ENCODE measurements at regions not wholly inside any gene's neighbourhood (a gene's known extent, or its start where the extent isn't known, plus 50 kb on each side); places are given as distances from the start of the nearest gene placed in this dataset.

GRCh38 chr1:4089421-4090175 is 189.5 kb upstream of the C1orf174 start:
- H3K9me3 Mint-ChIP-seq: peaks cover 4% of the 10 kb centered on the region
- H3K4me3 Mint-ChIP-seq: no peak overlapping the region
- CTCF ChIA-PET: no interaction called here
- no peaks in the 10 kb centered on the region for H3K4me1 Mint-ChIP-seq
- POLR2A ChIA-PET: no interaction called here
- DNase-seq: no peak
- no peak overlapping the region for H3K27ac Mint-ChIP-seq
- H3K27me3 Mint-ChIP-seq: no peaks in the 10 kb centered on the region
- no peaks in the 10 kb centered on the region for H3K36me3 Mint-ChIP-seq (ENCODE audit: low read depth)

GRCh38 chr1:4090556-4090955 is 190.5 kb upstream of the C1orf174 start:
- POLR2A ChIA-PET: no interaction called here
- H3K4me3 Mint-ChIP-seq: no peak overlapping the region

GRCh38 chr1:4090976-4091660 is 191.0 kb upstream of the C1orf174 start:
- Mint-ChIP-seq H3K36me3 (ENCODE audit: low read depth) (no peaks in the 10 kb centered on the region), H3K27me3 (no peaks in the 10 kb centered on the region), H3K9me3 (peaks cover 7% of the 10 kb centered on the region), H3K27ac (no peak overlapping the region), H3K4me1 (no peaks in the 10 kb centered on the region), H3K4me3 (no peak overlapping the region)
- ChIA-PET POLR2A (no interaction called here), CTCF (interaction anchor here (1.0 kb wide), 1 partner anchor 21 kb away, joined by 3 read pairs; no protein-coding TSS in a partner anchor)
- DNase-seq: no peak

More at GRCh38 chr1:4090556-4090955, 190.5 kb upstream of the C1orf174 start:
- no peaks in the 10 kb centered on the region for H3K36me3 Mint-ChIP-seq (ENCODE audit: low read depth)
- H3K27me3 Mint-ChIP-seq: no peaks in the 10 kb centered on the region
- peaks cover 4% of the 10 kb centered on the region for H3K9me3 Mint-ChIP-seq
- no peak for DNase-seq
- CTCF ChIA-PET: no interaction called here
- H3K4me1 Mint-ChIP-seq: no peaks in the 10 kb centered on the region
- H3K27ac Mint-ChIP-seq: no peak overlapping the region

GRCh38 chr1:4091996-4092395 is 191.9 kb upstream of the C1orf174 start:
- POLR2A ChIA-PET: no interaction called here
- Mint-ChIP-seq H3K27ac (no peak overlapping the region), H3K4me1 (no peaks in the 10 kb centered on the region), H3K36me3 (ENCODE audit: low read depth) (no peaks in the 10 kb centered on the region), H3K4me3 (no peak overlapping the region), H3K27me3 (no peaks in the 10 kb centered on the region), H3K9me3 (peaks cover 12% of the 10 kb centered on the region)
- no peak for DNase-seq
- CTCF ChIA-PET: interaction anchor here (1.0 kb wide), 1 partner anchor 22 kb away, joined by 3 read pairs; no protein-coding TSS in a partner anchor

GRCh38 chr1:4093856-4094565 is 193.9 kb upstream of the C1orf174 start:
- ChIA-PET CTCF (no interaction called here), POLR2A (no interaction called here)
- no peaks in the 10 kb centered on the region for H3K4me1 Mint-ChIP-seq
- H3K27me3 Mint-ChIP-seq: no peaks in the 10 kb centered on the region
- no peak overlapping the region for H3K4me3 Mint-ChIP-seq
- no peak for DNase-seq
- H3K27ac Mint-ChIP-seq: no peak overlapping the region
- H3K36me3 Mint-ChIP-seq (ENCODE audit: low read depth): no peaks in the 10 kb centered on the region
- H3K9me3 Mint-ChIP-seq: peaks cover 12% of the 10 kb centered on the region

- no peak for DNase-seq
- no peak overlapping the region for H3K27ac Mint-ChIP-seq
- H3K4me3 Mint-ChIP-seq: no peak overlapping the region
- ChIA-PET CTCF (no interaction called here), POLR2A (no interaction called here)
- H3K27me3 Mint-ChIP-seq: no peaks in the 10 kb centered on the region
- no peaks in the 10 kb centered on the region for H3K36me3 Mint-ChIP-seq (ENCODE audit: low read depth)
- peaks cover 12% of the 10 kb centered on the region for H3K9me3 Mint-ChIP-seq
- no peaks in the 10 kb centered on the region for H3K4me1 Mint-ChIP-seq
These were observed 195.4 kb upstream of the C1orf174 start for GRCh38 chr1:4095433-4095971.

- no peak for DNase-seq
- Mint-ChIP-seq H3K27ac (no peak overlapping the region), H3K4me3 (no peak overlapping the region), H3K9me3 (peaks cover 1% of the 10 kb centered on the region), H3K4me1 (no peaks in the 10 kb centered on the region), H3K36me3 (ENCODE audit: low read depth) (no peaks in the 10 kb centered on the region), H3K27me3 (no peaks in the 10 kb centered on the region)
- POLR2A ChIA-PET: no interaction called here
- CTCF ChIA-PET: no interaction called here
These were observed 201.5 kb upstream of the C1orf174 start for GRCh38 chr1:4101459-4102161.

- no peak for DNase-seq
- POLR2A ChIA-PET: no interaction called here
These were observed 205.3 kb upstream of the C1orf174 start for GRCh38 chr1:4105300-4105880.

GRCh38 chr1:4106731-4107130 is 206.7 kb upstream of the C1orf174 start:
- Mint-ChIP-seq H3K4me1 (no peaks in the 10 kb centered on the region), H3K9me3 (no peaks in the 10 kb centered on the region), H3K4me3 (no peak overlapping the region), H3K27ac (no peak overlapping the region), H3K27me3 (no peaks in the 10 kb centered on the region), H3K36me3 (ENCODE audit: low read depth) (no peaks in the 10 kb centered on the region)
- CTCF ChIA-PET: no interaction called here
- DNase-seq: no peak
- POLR2A ChIA-PET: no interaction called here

More at GRCh38 chr1:4105300-4105880, 205.3 kb upstream of the C1orf174 start:
- no peaks in the 10 kb centered on the region for H3K27me3 Mint-ChIP-seq
- no peaks in the 10 kb centered on the region for H3K4me1 Mint-ChIP-seq
- CTCF ChIA-PET: no interaction called here
- no peaks in the 10 kb centered on the region for H3K9me3 Mint-ChIP-seq
- H3K36me3 Mint-ChIP-seq (ENCODE audit: low read depth): no peaks in the 10 kb centered on the region
- no peak overlapping the region for H3K4me3 Mint-ChIP-seq
- no peak overlapping the region for H3K27ac Mint-ChIP-seq

- H3K27me3 Mint-ChIP-seq: no peaks in the 10 kb centered on the region
- DNase-seq: no peak
- H3K9me3 Mint-ChIP-seq: no peaks in the 10 kb centered on the region
- no peak overlapping the region for H3K27ac Mint-ChIP-seq
- POLR2A ChIA-PET: no interaction called here
- CTCF ChIA-PET: no interaction called here
- H3K36me3 Mint-ChIP-seq (ENCODE audit: low read depth): no peaks in the 10 kb centered on the region
- H3K4me1 Mint-ChIP-seq: no peaks in the 10 kb centered on the region
- H3K4me3 Mint-ChIP-seq: no peak overlapping the region
These were observed 207.2 kb upstream of the C1orf174 start for GRCh38 chr1:4107291-4107690.

GRCh38 chr1:4108331-4108730 is 208.3 kb upstream of the C1orf174 start:
- ChIA-PET CTCF (no interaction called here), POLR2A (no interaction called here)
- no peak for DNase-seq
- no peak overlapping the region for H3K27ac Mint-ChIP-seq
- no peaks in the 10 kb centered on the region for H3K27me3 Mint-ChIP-seq
- no peaks in the 10 kb centered on the region for H3K4me1 Mint-ChIP-seq
- no peak overlapping the region for H3K4me3 Mint-ChIP-seq
- no peaks in the 10 kb centered on the region for H3K36me3 Mint-ChIP-seq (ENCODE audit: low read depth)
- H3K9me3 Mint-ChIP-seq: no peaks in the 10 kb centered on the region

- Mint-ChIP-seq H3K36me3 (ENCODE audit: low read depth) (no peaks in the 10 kb centered on the region), H3K4me1 (no peaks in the 10 kb centered on the region), H3K27me3 (no peaks in the 10 kb centered on the region), H3K27ac (no peak overlapping the region), H3K9me3 (no peaks in the 10 kb centered on the region), H3K4me3 (no peak overlapping the region)
- CTCF ChIA-PET: no interaction called here
- no peak for DNase-seq
- POLR2A ChIA-PET: no interaction called here
These were observed 208.9 kb upstream of the C1orf174 start for GRCh38 chr1:4108758-4109627.
